ENCODE measurements at regions not wholly inside any gene's neighbourhood (a gene's known extent, or its start where the extent isn't known, plus 50 kb on each side); places are given as distances from the start of the nearest gene placed in this dataset. TPM values are rescaled to one million over a fixed set of nuclear protein-coding genes. Genes with fewer than 3 reads are reported as not detected.

- DNase-seq = no peak
Measured at GRCh38 chr18:76545433-76546087, 50.5 kb upstream of the ZNF516 start.

GRCh38 chr18:76544511-76545345 is 49.7 kb upstream of the ZNF516 start:
- DNase-seq = no peak

Small RNA genes lying in the stretch of these regions (small RNA-seq; reads per million reads assigned to genes)
- not detected for gene AC139085.1 (ENCODE audit: low replicate concordance)
